Suprapubic skin (tissue), 3 donors: ENCODE measurements at regions not wholly inside any gene's neighbourhood (a gene's known extent, or its start where the extent isn't known, plus 50 kb on each side); places are given as distances from the start of the nearest gene placed in this dataset.

Experiments used
- CTCF ChIP-seq, 2 donors: fragments of 200-600 bp in 1 of 2; fragments of 450-650 bp in 1 of 2; sonication (generic) in 1 of 2; IDR thresholded peaks; one replicate each; pipeline ENCODE4 v1.5.1; 2016 to 2019; ENCODE audit warnings: antibody characterized with exemption in 2 of 2, mild to moderate bottlenecking in 1 of 2, moderate library complexity in 1 of 2
- POLR2A ChIP-seq, 2 donors: fragments of 450-650 bp; IDR thresholded peaks; one replicate each; pipeline ENCODE4 v1.6.1; 2017; ENCODE audit warnings: antibody characterized with exemption in 2 of 2, mild to moderate bottlenecking in 2 of 2, moderate library complexity in 2 of 2

- TF ChIP-seq POLR2A (IDR thresholded peaks at IDR 0.05) (no peak), CTCF (IDR thresholded peaks at IDR 0.05) (no peak)
Observed at GRCh38 chr9:105884416-105884815, 190.1 kb downstream of the TMEM38B start.
